Skeletal muscle cell (primary cell): ENCODE measurements at regions not wholly inside any gene's neighbourhood (a gene's known extent, or its start where the extent isn't known, plus 50 kb on each side); places are given as distances from the start of the nearest gene placed in this dataset.

Source experiments
- DNase-seq: peaks from one replicate; pipeline ENCODE4 v3.0.0-alpha.2; 2010; ENCODE audit warnings: low read depth
- H3K4me3 ChIP-seq: 2 replicates; pipeline ENCODE4 v1.5.1; 2011; ENCODE audit warnings: low read depth, mild to moderate bottlenecking, control low read depth, low read length, moderate library complexity

DNA sequence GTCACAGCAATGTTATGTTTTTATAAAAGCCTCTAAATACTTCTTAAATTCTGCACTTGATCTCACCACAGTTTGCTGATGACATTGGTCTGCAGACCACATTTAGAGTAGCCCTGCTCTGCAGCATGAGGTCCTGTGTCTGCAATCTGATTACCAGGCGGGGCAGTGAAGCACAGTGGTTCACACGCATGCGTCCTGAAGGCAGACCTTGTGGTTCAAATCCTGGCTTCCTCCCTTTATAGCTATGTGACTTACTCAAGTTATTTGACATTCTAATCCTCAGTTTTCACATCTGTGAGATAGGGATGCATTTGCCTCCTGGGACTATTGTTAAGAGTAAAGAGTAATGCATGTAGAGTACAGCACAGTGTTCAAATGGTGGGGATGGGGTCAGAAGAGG, 50.3 kb downstream of the BMAL2 start:
- H3K4me3 ChIP-seq = no peak overlapping the region
- DNase-seq = no peak

- H3K4me3 ChIP-seq = no peak overlapping the region
- peak; percentile 55 for DNase-seq
Measured at GRCh38 chr12:27383429-27384260, 51.0 kb downstream of the BMAL2 start.

GRCh38 chr12:27384261-27384590, 51.6 kb downstream of the BMAL2 start:
- H3K4me3 ChIP-seq = no peak overlapping the region
- DNase-seq = no peak

GRCh38 chr12:27385766-27386564, 53.3 kb downstream of the BMAL2 start:
- no peak overlapping the region for H3K4me3 ChIP-seq
- DNase-seq = no peak

DNA sequence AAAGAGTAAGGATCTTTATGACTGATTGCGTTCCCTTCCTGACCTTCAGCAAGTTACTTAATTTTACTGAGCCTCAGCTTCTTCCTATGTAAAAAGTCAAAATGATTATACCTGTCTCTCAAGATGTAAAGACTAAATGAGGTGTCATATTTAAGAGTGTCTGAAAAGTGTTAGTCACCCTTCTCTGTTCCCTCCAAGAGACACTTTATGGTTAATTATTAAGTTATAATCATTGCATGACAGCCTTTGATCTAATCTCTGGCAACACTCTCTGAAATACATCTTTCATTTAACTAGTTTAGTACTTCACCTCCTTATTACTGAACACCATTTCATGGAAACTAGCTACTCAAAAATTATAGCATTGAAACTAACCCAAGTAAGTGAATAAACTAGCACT, 54.8 kb downstream of the BMAL2 start:
- H3K4me3 ChIP-seq = no peak overlapping the region
- no peak for DNase-seq

DNA sequence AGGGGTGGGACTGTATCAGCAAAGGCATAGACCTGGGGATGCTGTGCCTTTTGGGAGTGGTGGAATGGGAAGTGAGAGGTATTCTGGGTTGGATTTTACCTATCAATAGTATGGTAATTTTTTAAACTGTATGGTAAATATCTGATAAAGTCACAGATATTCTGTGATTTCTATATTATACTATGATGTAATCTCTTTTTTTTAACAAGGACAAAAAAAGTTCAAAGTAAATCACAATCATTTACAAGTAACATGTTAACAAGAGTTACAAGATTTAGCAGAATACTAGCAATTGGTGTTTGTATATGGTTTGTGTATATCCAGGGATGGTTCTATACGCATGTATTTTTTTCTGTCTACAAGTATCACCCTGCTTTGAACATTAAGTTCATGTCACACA, 56.0 kb downstream of the BMAL2 start:
- DNase-seq = no peak
- H3K4me3 ChIP-seq = no peak overlapping the region

DNA sequence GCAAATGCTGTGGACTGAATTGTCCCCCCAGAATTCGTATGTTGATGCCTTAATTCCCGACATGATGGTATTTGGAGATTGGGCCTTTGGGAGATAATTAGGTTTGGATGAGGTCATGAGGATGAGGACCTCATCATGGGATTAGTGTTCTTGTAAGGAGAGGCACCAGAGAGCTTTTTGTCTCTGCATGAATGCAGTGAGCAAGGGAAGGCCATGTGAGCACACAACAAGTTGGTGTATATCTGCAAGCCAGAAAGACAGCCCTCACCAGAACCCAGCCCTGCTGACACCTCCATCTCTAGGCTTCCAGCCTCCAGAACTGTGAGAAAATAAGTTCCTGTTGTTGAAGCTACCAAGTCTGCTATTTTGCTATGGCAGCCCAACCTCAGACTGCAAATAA, 51.9 kb upstream of the SMCO2 start:
- no peak overlapping the region for H3K4me3 ChIP-seq
- no peak for DNase-seq

- DNase-seq = no peak
- no peak overlapping the region for H3K4me3 ChIP-seq
Measured at GRCh38 chr12:27396216-27396815, 50.2 kb upstream of the SMCO2 start.
